Parathyroid adenoma (tissue), 2 donors: ENCODE measurements at regions not wholly inside any gene's neighbourhood (a gene's known extent, or its start where the extent isn't known, plus 50 kb on each side); places are given as distances from the start of the nearest gene placed in this dataset.

Source experiments
- H2AFZ ChIP-seq: fragments of 300-600 bp; sonication (generic); one replicate; pipeline ENCODE4 v1.7.0; 2017; ENCODE audit warnings: antibody characterized with exemption, mild to moderate bottlenecking
- H3K27ac ChIP-seq: fragments of 300-600 bp; sonication (generic); one replicate; pipeline ENCODE4 v1.7.0; 2017
- H3K27me3 ChIP-seq: fragments of 300-600 bp; sonication (generic); one replicate; pipeline ENCODE4 v1.7.0; 2017; ENCODE audit warnings: low read length; ENCODE audit not compliant: control insufficient read depth, insufficient read depth
- H3K36me3 ChIP-seq: fragments of 300-600 bp; sonication (generic); one replicate; pipeline ENCODE4 v1.7.0; 2017; ENCODE audit warnings: low read length; ENCODE audit not compliant: control insufficient read depth, insufficient read depth
- H3K4me1 ChIP-seq: fragments of 300-600 bp; sonication (generic); one replicate; pipeline ENCODE4 v1.7.0; 2017; ENCODE audit warnings: control low read depth
- H3K4me2 ChIP-seq: fragments of 300-600 bp; sonication (generic); one replicate; pipeline ENCODE4 v1.7.0; 2017; ENCODE audit warnings: low read length
- H3K4me3 ChIP-seq: fragments of 300-600 bp; sonication (generic); one replicate; pipeline ENCODE4 v1.7.0; 2017; ENCODE audit warnings: low read depth, low read length
- H3K79me2 ChIP-seq: fragments of 300-600 bp; sonication (generic); one replicate; pipeline ENCODE4 v1.7.0; 2017; ENCODE audit warnings: control low read depth
- H3K9ac ChIP-seq: fragments of 300-600 bp; sonication (generic); one replicate; pipeline ENCODE4 v1.7.0; 2017; ENCODE audit warnings: mild to moderate bottlenecking
- H3K9me3 ChIP-seq: fragments of 300-600 bp; sonication (generic); one replicate; pipeline ENCODE4 v1.7.0; 2017; ENCODE audit warnings: low read length; ENCODE audit not compliant: control insufficient read depth
- CTCF ChIP-seq: fragments of 300-600 bp; sonication (generic); IDR thresholded peaks from one replicate; pipeline ENCODE4 v1.7.0; 2017; ENCODE audit warnings: antibody characterized with exemption, mild to moderate bottlenecking
- donor health status: primary hyperparathyroidism.

- no peaks in the 10 kb centered on the region for H3K9me3 ChIP-seq
- TF ChIP-seq CTCF = no peak
- no peaks in the 10 kb centered on the region for H3K4me1 ChIP-seq
- no peaks in the 10 kb centered on the region for H3K79me2 ChIP-seq
- H3K4me3 ChIP-seq = no peak overlapping the region
- H2AFZ ChIP-seq = no peak overlapping the region
- no peak overlapping the region for H3K4me2 ChIP-seq
- H3K36me3 ChIP-seq = no peaks in the 10 kb centered on the region
- no peak overlapping the region for H3K9ac ChIP-seq
- H3K27me3 ChIP-seq = no peaks in the 10 kb centered on the region
- no peak overlapping the region for H3K27ac ChIP-seq
Observed at GRCh38 chr1:219703368-219703639, 90.4 kb upstream of the ZC3H11B start.

- no peak overlapping the region for H2AFZ ChIP-seq
- no peak for TF ChIP-seq CTCF
- H3K27me3 ChIP-seq = no peaks in the 10 kb centered on the region
- no peak overlapping the region for H3K9ac ChIP-seq
- no peak overlapping the region for H3K27ac ChIP-seq
- no peak overlapping the region for H3K4me2 ChIP-seq
- no peaks in the 10 kb centered on the region for H3K9me3 ChIP-seq
- no peaks in the 10 kb centered on the region for H3K4me1 ChIP-seq
- no peaks in the 10 kb centered on the region for H3K36me3 ChIP-seq
- H3K4me3 ChIP-seq = no peak overlapping the region
- H3K79me2 ChIP-seq = no peaks in the 10 kb centered on the region
Observed at GRCh38 chr1:219701476-219701875, 88.6 kb upstream of the ZC3H11B start.

- no peak overlapping the region for H3K27ac ChIP-seq
- no peaks in the 10 kb centered on the region for H3K27me3 ChIP-seq
- H3K36me3 ChIP-seq = no peaks in the 10 kb centered on the region
- H3K79me2 ChIP-seq = no peaks in the 10 kb centered on the region
- no peak overlapping the region for H3K4me2 ChIP-seq
- no peak overlapping the region for H3K4me3 ChIP-seq
- no peak overlapping the region for H3K9ac ChIP-seq
- H3K4me1 ChIP-seq = no peaks in the 10 kb centered on the region
- H3K9me3 ChIP-seq = no peaks in the 10 kb centered on the region
- TF ChIP-seq CTCF = no peak
- no peak overlapping the region for H2AFZ ChIP-seq
Observed at GRCh38 chr1:219699870-219700269, 87.0 kb upstream of the ZC3H11B start.

GRCh38 chr1:219697682-219698081 is 84.8 kb upstream of the ZC3H11B start:
- no peak overlapping the region for H3K27ac ChIP-seq
- no peak for TF ChIP-seq CTCF
- no peaks in the 10 kb centered on the region for H3K27me3 ChIP-seq
- H3K4me1 ChIP-seq = no peaks in the 10 kb centered on the region
- H3K36me3 ChIP-seq = no peaks in the 10 kb centered on the region
- no peaks in the 10 kb centered on the region for H3K9me3 ChIP-seq
- no peak overlapping the region for H3K9ac ChIP-seq
- H3K4me2 ChIP-seq = no peak overlapping the region
- no peak overlapping the region for H2AFZ ChIP-seq
- H3K4me3 ChIP-seq = no peak overlapping the region
- no peaks in the 10 kb centered on the region for H3K79me2 ChIP-seq

- Histone ChIP-seq H3K4me3 (no peak overlapping the region), H3K4me1 (no peaks in the 10 kb centered on the region), H3K79me2 (no peaks in the 10 kb centered on the region), H3K36me3 (no peaks in the 10 kb centered on the region), H3K9me3 (no peaks in the 10 kb centered on the region), H3K4me2 (no peak overlapping the region), H3K9ac (no peak overlapping the region), H3K27me3 (no peaks in the 10 kb centered on the region), H2AFZ (no peak overlapping the region), H3K27ac (no peak overlapping the region)
- TF ChIP-seq CTCF = no peak
Observed at GRCh38 chr1:219692981-219693380, 80.1 kb upstream of the ZC3H11B start.
